ENCODE measurements at regions not wholly inside any gene's neighbourhood (a gene's known extent, or its start where the extent isn't known, plus 50 kb on each side); places are given as distances from the start of the nearest gene placed in this dataset.

GRCh38 chr10:83625831-83626360 is 513.4 kb upstream of the GHITM start:
- Histone ChIP-seq H3K27me3 (replicated peaks; ENCODE audit: insufficient read depth, low read length) (no peaks in the 10 kb centered on the region), H3K4me3 (ENCODE audit: low read length) (no peak overlapping the region), H3K36me3 (replicated peaks; ENCODE audit: insufficient read depth, low read length) (no peaks in the 10 kb centered on the region), H3K9me3 (replicated peaks; ENCODE audit: insufficient read depth, low read length) (no peaks in the 10 kb centered on the region), H3K9ac (ENCODE audit: low read length) (no peak overlapping the region), H3K4me1 (ENCODE audit: low read length) (no peaks in the 10 kb centered on the region), H3K79me2 (ENCODE audit: low read length) (no peaks in the 10 kb centered on the region), H3K4me2 (ENCODE audit: low read depth, low read length) (no peak overlapping the region), H4K20me1 (ENCODE audit: insufficient read depth, low read length) (no peaks in the 10 kb centered on the region), H3K9me2 (replicated peaks; ENCODE audit: insufficient read depth, low read length) (no peaks in the 10 kb centered on the region), H3K27ac (ENCODE audit: low read length) (no peak overlapping the region), H3F3A (ENCODE audit: insufficient read depth, low read length) (no peaks in the 10 kb centered on the region), H2AFZ (ENCODE audit: low read length) (no peak overlapping the region)
- no peak for DNase-seq
- TF ChIP-seq EZH2phosphoT487 (IDR thresholded peaks at IDR 0.05; ENCODE audit: low read length) = no peak
- no peak for TF ChIP-seq CTCF (IDR thresholded peaks at IDR 0.05; ENCODE audit: low read length)
- no peak for TF ChIP-seq EZH2 (optimal IDR thresholded peaks at IDR 0.05; ENCODE audit: low read depth, low read length)

GRCh38 chr10:83632701-83633100 is 506.6 kb upstream of the GHITM start:
- no peak overlapping the region for H2AFZ ChIP-seq (ENCODE audit: low read length)
- H3K4me2 ChIP-seq (ENCODE audit: low read depth, low read length) = no peak overlapping the region
- no peaks in the 10 kb centered on the region for H3K9me3 ChIP-seq (replicated peaks; ENCODE audit: insufficient read depth, low read length)
- H3K27ac ChIP-seq (ENCODE audit: low read length) = no peak overlapping the region
- no peaks in the 10 kb centered on the region for H3K36me3 ChIP-seq (replicated peaks; ENCODE audit: insufficient read depth, low read length)
- no peak overlapping the region for H3K4me3 ChIP-seq (ENCODE audit: low read length)
- DNase-seq = no peak
- no peak for TF ChIP-seq EZH2phosphoT487 (IDR thresholded peaks at IDR 0.05; ENCODE audit: low read length)
- TF ChIP-seq CTCF (IDR thresholded peaks at IDR 0.05; ENCODE audit: low read length) = no peak
- TF ChIP-seq EZH2 (optimal IDR thresholded peaks at IDR 0.05; ENCODE audit: low read depth, low read length) = no peak
- no peaks in the 10 kb centered on the region for H3K4me1 ChIP-seq (ENCODE audit: low read length)
- H3F3A ChIP-seq (ENCODE audit: insufficient read depth, low read length) = no peaks in the 10 kb centered on the region
- H3K9ac ChIP-seq (ENCODE audit: low read length) = no peak overlapping the region
- H3K79me2 ChIP-seq (ENCODE audit: low read length) = no peaks in the 10 kb centered on the region
- no peaks in the 10 kb centered on the region for H3K9me2 ChIP-seq (replicated peaks; ENCODE audit: insufficient read depth, low read length)
- no peaks in the 10 kb centered on the region for H3K27me3 ChIP-seq (replicated peaks; ENCODE audit: insufficient read depth, low read length)
- no peaks in the 10 kb centered on the region for H4K20me1 ChIP-seq (ENCODE audit: insufficient read depth, low read length)

- TF ChIP-seq EZH2phosphoT487 (IDR thresholded peaks at IDR 0.05; ENCODE audit: low read length) (no peak), CTCF (IDR thresholded peaks at IDR 0.05; ENCODE audit: low read length) (no peak), EZH2 (optimal IDR thresholded peaks at IDR 0.05; ENCODE audit: low read depth, low read length) (no peak)
- no peaks in the 10 kb centered on the region for H3F3A ChIP-seq (ENCODE audit: insufficient read depth, low read length)
- DNase-seq = no peak
These were observed 505.8 kb upstream of the GHITM start for GRCh38 chr10:83633547-83633946.

More at GRCh38 chr10:83633547-83633946, 505.8 kb upstream of the GHITM start:
- Histone ChIP-seq H3K79me2 (ENCODE audit: low read length) (no peaks in the 10 kb centered on the region), H3K4me1 (ENCODE audit: low read length) (no peaks in the 10 kb centered on the region), H3K9me3 (replicated peaks; ENCODE audit: insufficient read depth, low read length) (no peaks in the 10 kb centered on the region), H3K4me3 (ENCODE audit: low read length) (no peak overlapping the region), H2AFZ (ENCODE audit: low read length) (no peak overlapping the region), H3K4me2 (ENCODE audit: low read depth, low read length) (no peak overlapping the region), H3K36me3 (replicated peaks; ENCODE audit: insufficient read depth, low read length) (no peaks in the 10 kb centered on the region), H3K27me3 (replicated peaks; ENCODE audit: insufficient read depth, low read length) (no peaks in the 10 kb centered on the region), H3K27ac (ENCODE audit: low read length) (no peak overlapping the region), H3K9ac (ENCODE audit: low read length) (no peak overlapping the region), H3K9me2 (replicated peaks; ENCODE audit: insufficient read depth, low read length) (no peaks in the 10 kb centered on the region), H4K20me1 (ENCODE audit: insufficient read depth, low read length) (no peaks in the 10 kb centered on the region)

All from MM.1S (cell line).